H9 (cell line): ENCODE measurements at regions not wholly inside any gene's neighbourhood (a gene's known extent, or its start where the extent isn't known, plus 50 kb on each side); places are given as distances from the start of the nearest gene placed in this dataset.

Experiments used
- DNase-seq: peaks from one replicate; pipeline ENCODE4 v3.0.0-alpha.2; 2017
- H2AFZ ChIP-seq: one replicate; pipeline ENCODE4 v1.6.1; 2013; ENCODE audit warnings: mild to moderate bottlenecking, low read length, control low read depth, moderate library complexity
- H2AK5ac ChIP-seq: 2 replicates; pipeline ENCODE4 v1.6.1; 2013; ENCODE audit warnings: low read length, control low read depth, mixed read lengths; ENCODE audit not compliant: insufficient read length
- H2BK120ac ChIP-seq: one replicate; pipeline ENCODE4 v1.6.1; 2013; ENCODE audit warnings: low read depth, mild to moderate bottlenecking, low read length, control low read depth, inconsistent platforms; ENCODE audit not compliant: poor library complexity, severe bottlenecking
- H2BK12ac ChIP-seq: 2 replicates; pipeline ENCODE4 v1.6.1; 2013; ENCODE audit warnings: low read length, control low read depth, mixed read lengths, low read depth; ENCODE audit not compliant: insufficient read length
- H2BK15ac ChIP-seq: 2 replicates; pipeline ENCODE4 v1.6.1; 2013; ENCODE audit warnings: low read depth, low read length, control low read depth
- H2BK20ac ChIP-seq: one replicate; pipeline ENCODE4 v1.6.1; 2013; ENCODE audit warnings: low read depth, mild to moderate bottlenecking, low read length, control low read depth, inconsistent platforms; ENCODE audit not compliant: poor library complexity, severe bottlenecking
- H2BK5ac ChIP-seq: 2 replicates; pipeline ENCODE4 v1.6.1; 2013; ENCODE audit warnings: low read length, control low read depth, mixed read lengths; ENCODE audit not compliant: insufficient read length
- H3K14ac ChIP-seq: 2 replicates; pipeline ENCODE4 v1.6.1; 2013; ENCODE audit warnings: low read length, control low read depth; ENCODE audit not compliant: insufficient read depth
- H3K18ac ChIP-seq: 2 replicates; pipeline ENCODE4 v1.6.1; 2013; ENCODE audit warnings: low read depth, mild to moderate bottlenecking, mixed read lengths, low read length, control low read depth; ENCODE audit not compliant: insufficient read length
- H3K23ac ChIP-seq: 2 replicates; pipeline ENCODE4 v1.6.1; 2013; ENCODE audit warnings: low read length, control low read depth, mixed read lengths, low read depth; ENCODE audit not compliant: insufficient read length
- H3K23me2 ChIP-seq: 2 replicates; pipeline ENCODE4 v1.6.1; 2013; ENCODE audit warnings: low read depth, mild to moderate bottlenecking, mixed read lengths, low read length, control low read depth; ENCODE audit not compliant: insufficient read length, poor library complexity, severe bottlenecking
- H3K27ac ChIP-seq: 2 replicates; pipeline ENCODE4 v1.5.1; 2013; ENCODE audit warnings: low read length, control low read depth, mixed read lengths, low read depth; ENCODE audit not compliant: insufficient read length
- H3K27me3 ChIP-seq: 2 replicates; pipeline ENCODE4 v1.6.1; 2013; ENCODE audit warnings: low read length, control low read depth, inconsistent platforms; ENCODE audit not compliant: insufficient read depth
- H3K4ac ChIP-seq: 2 replicates; pipeline ENCODE4 v1.6.1; 2013; ENCODE audit warnings: low read depth, mild to moderate bottlenecking, control low read depth, inconsistent platforms, low read length, moderate library complexity
- H3K4me1 ChIP-seq: 2 replicates; pipeline ENCODE4 v1.6.1; 2013; ENCODE audit warnings: low read length, control low read depth, inconsistent platforms; ENCODE audit not compliant: insufficient read depth
- H3K4me2 ChIP-seq: 2 replicates; pipeline ENCODE4 v1.6.1; 2013; ENCODE audit warnings: low read length, control low read depth, mixed read lengths; ENCODE audit not compliant: insufficient read length, insufficient read depth
- H3K56ac ChIP-seq: 2 replicates; pipeline ENCODE4 v1.6.1; 2013; ENCODE audit warnings: low read depth, mild to moderate bottlenecking, mixed read lengths, low read length, control low read depth; ENCODE audit not compliant: insufficient read length
- H3K79me1 ChIP-seq: 2 replicates; pipeline ENCODE4 v1.6.1; 2013; ENCODE audit warnings: low read depth, mild to moderate bottlenecking, moderate library complexity, low read length, control low read depth, inconsistent platforms; ENCODE audit not compliant: insufficient read depth, poor library complexity, severe bottlenecking
- H3K79me2 ChIP-seq: 2 replicates; pipeline ENCODE4 v1.6.1; 2013; ENCODE audit warnings: low read length, control low read depth, inconsistent platforms; ENCODE audit not compliant: insufficient read depth
- H3K9ac ChIP-seq: 2 replicates; pipeline ENCODE4 v1.6.1; 2013; ENCODE audit warnings: low read length, control low read depth, mixed read lengths; ENCODE audit not compliant: insufficient read length; ENCODE audit errors: extremely low read depth
- H3K9me3 ChIP-seq: one replicate; pipeline ENCODE4 v1.6.1; 2013; ENCODE audit warnings: low read depth, low read length, inconsistent platforms; ENCODE audit not compliant: control insufficient read depth
- H3T11ph ChIP-seq: one replicate; pipeline ENCODE4 v1.6.1; 2013; ENCODE audit warnings: mild to moderate bottlenecking, low read length, control low read depth, inconsistent platforms
- H4K20me1 ChIP-seq: one replicate; pipeline ENCODE4 v1.6.1; 2013; ENCODE audit not compliant: control insufficient read depth, insufficient read length, insufficient read depth
- H4K5ac ChIP-seq: 2 replicates; pipeline ENCODE4 v1.6.1; 2013; ENCODE audit warnings: low read depth, mild to moderate bottlenecking, mixed read lengths, low read length, control low read depth; ENCODE audit not compliant: insufficient read length
- H4K8ac ChIP-seq: replicated peaks from 2 replicates; pipeline ENCODE4 v1.6.1; 2013; ENCODE audit warnings: low read length, control low read depth, mixed read lengths, low read depth; ENCODE audit not compliant: insufficient read length
- H4K91ac ChIP-seq: 2 replicates; pipeline ENCODE4 v1.6.1; 2013; ENCODE audit warnings: low read depth, mild to moderate bottlenecking, moderate library complexity, mixed read lengths, low read length, control low read depth; ENCODE audit not compliant: insufficient read length
- H3K27ac Mint-ChIP-seq, 3 experiments: 2 replicates in 2 of 3; 3 replicates in 1 of 3; pipeline ENCODE4 v1.8.0; 2020 to 2021; ENCODE audit warnings: mixed read lengths in 3 of 3, mild to moderate bottlenecking in 1 of 3, moderate library complexity in 1 of 3
- H3K27me3 Mint-ChIP-seq: 2 replicates; pipeline ENCODE4 v1.8.0; 2021; ENCODE audit warnings: low read depth, mild to moderate bottlenecking, moderate library complexity, mixed read lengths
- H3K36me3 Mint-ChIP-seq, 3 experiments: 2 replicates in 2 of 3; 3 replicates in 1 of 3; pipeline ENCODE4 v1.8.0; 2020 to 2021; ENCODE audit warnings: low read depth in 3 of 3, mixed read lengths in 3 of 3; ENCODE audit not compliant: insufficient read depth in 1 of 3
- H3K4me1 Mint-ChIP-seq, 2 experiments: 2 replicates each; pipeline ENCODE4 v1.8.0; 2020; ENCODE audit warnings: mixed read lengths in 2 of 2
- H3K4me3 Mint-ChIP-seq, 2 experiments: 2 replicates in 1 of 2; 3 replicates in 1 of 2; pipeline ENCODE4 v1.8.0; 2020 to 2021; ENCODE audit warnings: mild to moderate bottlenecking in 2 of 2, mixed read lengths in 2 of 2, moderate library complexity in 1 of 2
- H3K9me3 Mint-ChIP-seq, 2 experiments: 2 replicates in 1 of 2; 3 replicates in 1 of 2; pipeline ENCODE4 v1.8.0; 2020; ENCODE audit warnings: mild to moderate bottlenecking in 2 of 2, mixed read lengths in 2 of 2, moderate library complexity in 1 of 2
- TF ChIP-seq, protein P1 (sequence below): fragments of 200-600 bp; sonication (generic); conservative IDR thresholded peaks from 3 replicates; pipeline ENCODE4 v1.8.0; 2021; ENCODE audit warnings: antibody characterized with exemption, mild to moderate bottlenecking

- Histone ChIP-seq H2AK5ac (no peak overlapping the region), H3T11ph (no peak overlapping the region), H2BK20ac (no peak overlapping the region), H3K27ac (no peak overlapping the region), H3K23me2 (no peaks in the 10 kb centered on the region), H3K23ac (no peak overlapping the region), H3K14ac (no peak overlapping the region), H2BK5ac (no peak overlapping the region), H3K18ac (no peak overlapping the region), H4K5ac (no peak overlapping the region), H3K4me1 (no peaks in the 10 kb centered on the region), H3K79me1 (no peaks in the 10 kb centered on the region), H2BK12ac (no peak overlapping the region), H4K91ac (no peak overlapping the region), H3K9me3 (no peaks in the 10 kb centered on the region), H2BK120ac (no peak overlapping the region), H3K9ac (no peak overlapping the region), H3K4me2 (no peak overlapping the region), H2BK15ac (no peak overlapping the region), H3K79me2 (no peaks in the 10 kb centered on the region), H3K56ac (no peak overlapping the region), H3K4ac (no peak overlapping the region), H3K27me3 (no peaks in the 10 kb centered on the region), H4K20me1 (no peaks in the 10 kb centered on the region), H4K8ac (no peak overlapping the region), H2AFZ (no peak overlapping the region)
- Mint-ChIP-seq H3K27ac (no peak overlapping the region), H3K36me3 (no peaks in the 10 kb centered on the region), H3K27me3 (no peaks in the 10 kb centered on the region), H3K4me1 (0 out of 4 replicates have a peak, but pooled peaks cover 0 to 3% of the 10 kb centered on the region in 2 experiments), H3K4me3 (no peak overlapping the region), H3K9me3 (no peaks in the 10 kb centered on the region)
- DNase-seq: no peak
- TF ChIP-seq, protein P1, sequence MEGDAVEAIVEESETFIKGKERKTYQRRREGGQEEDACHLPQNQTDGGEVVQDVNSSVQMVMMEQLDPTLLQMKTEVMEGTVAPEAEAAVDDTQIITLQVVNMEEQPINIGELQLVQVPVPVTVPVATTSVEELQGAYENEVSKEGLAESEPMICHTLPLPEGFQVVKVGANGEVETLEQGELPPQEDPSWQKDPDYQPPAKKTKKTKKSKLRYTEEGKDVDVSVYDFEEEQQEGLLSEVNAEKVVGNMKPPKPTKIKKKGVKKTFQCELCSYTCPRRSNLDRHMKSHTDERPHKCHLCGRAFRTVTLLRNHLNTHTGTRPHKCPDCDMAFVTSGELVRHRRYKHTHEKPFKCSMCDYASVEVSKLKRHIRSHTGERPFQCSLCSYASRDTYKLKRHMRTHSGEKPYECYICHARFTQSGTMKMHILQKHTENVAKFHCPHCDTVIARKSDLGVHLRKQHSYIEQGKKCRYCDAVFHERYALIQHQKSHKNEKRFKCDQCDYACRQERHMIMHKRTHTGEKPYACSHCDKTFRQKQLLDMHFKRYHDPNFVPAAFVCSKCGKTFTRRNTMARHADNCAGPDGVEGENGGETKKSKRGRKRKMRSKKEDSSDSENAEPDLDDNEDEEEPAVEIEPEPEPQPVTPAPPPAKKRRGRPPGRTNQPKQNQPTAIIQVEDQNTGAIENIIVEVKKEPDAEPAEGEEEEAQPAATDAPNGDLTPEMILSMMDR: no peak
Observed at GRCh38 chr5:20570486-20570885, 582.5 kb upstream of the CDH18 start.
